UCSD-AML1 (cell line): ENCODE measurements at regions not wholly inside any gene's neighbourhood (a gene's known extent, or its start where the extent isn't known, plus 50 kb on each side); places are given as distances from the start of the nearest gene placed in this dataset.
"Not testable (repeated sequence)": the region's sequence is repeated elsewhere in the genome, so short reads cannot be mapped to it uniquely, and the experiment has no call there.

Source experiments
- DNase-seq: peaks from one replicate; lab custom pipeline; 2025; ENCODE audit not compliant: unreplicated experiment; lab: John Stamatoyannopoulos, UW

GRCh38 chr13:76307142-76307541 lies 579.1 kb downstream of the KCTD12 start:
- DNase-seq: no peak

GRCh38 chr13:76300688-76301087 lies 585.5 kb downstream of the KCTD12 start:
- no peak for DNase-seq

- no peak for DNase-seq
These were observed 588.9 kb downstream of the KCTD12 start for GRCh38 chr13:76297331-76297730.

- DNase-seq: no peak
These were observed 589.5 kb downstream of the KCTD12 start for GRCh38 chr13:76296751-76297150.

- DNase-seq: not testable (repeated sequence)
These were observed 591.2 kb downstream of the KCTD12 start for GRCh38 chr13:76295020-76295419.

GRCh38 chr13:76293751-76294150 lies 592.5 kb downstream of the KCTD12 start:
- DNase-seq: no peak

- no peak for DNase-seq
These were observed 592.9 kb downstream of the KCTD12 start for GRCh38 chr13:76293346-76293745.

GRCh38 chr13:76292726-76293125 lies 593.5 kb downstream of the KCTD12 start:
- DNase-seq: no peak

- no peak for DNase-seq
These were observed 594.2 kb downstream of the KCTD12 start for GRCh38 chr13:76292031-76292430.

GRCh38 chr13:76289558-76289957 lies 596.6 kb downstream of the KCTD12 start:
- no peak for DNase-seq

GRCh38 chr13:76286178-76286577 lies 600.0 kb downstream of the KCTD12 start:
- DNase-seq: no peak

GRCh38 chr13:76285463-76285862 lies 600.7 kb downstream of the KCTD12 start:
- DNase-seq: no peak

- DNase-seq: not testable (repeated sequence)
These were observed 606.4 kb downstream of the KCTD12 start for GRCh38 chr13:76279766-76280165.

GRCh38 chr13:76271728-76272232 lies 614.4 kb downstream of the KCTD12 start:
- DNase-seq: peak; percentile 14

- not testable (repeated sequence) for DNase-seq
These were observed 617.9 kb downstream of the KCTD12 start for GRCh38 chr13:76268307-76268706.

- DNase-seq: no peak
These were observed 619.0 kb downstream of the KCTD12 start for GRCh38 chr13:76267216-76267615.

GRCh38 chr13:76266561-76266960 lies 619.6 kb downstream of the KCTD12 start:
- DNase-seq: no peak

GRCh38 chr13:76250211-76250610 lies 614.1 kb downstream of the LMO7 start:
- no peak for DNase-seq

GRCh38 chr13:76245920-76246319 lies 609.8 kb downstream of the LMO7 start:
- no peak for DNase-seq

- no peak for DNase-seq
These were observed 609.1 kb downstream of the LMO7 start for GRCh38 chr13:76245211-76245610.

GRCh38 chr13:76243120-76243519 lies 607.0 kb downstream of the LMO7 start:
- not testable (repeated sequence) for DNase-seq

GRCh38 chr13:76239031-76239680 lies 603.0 kb downstream of the LMO7 start:
- DNase-seq: no peak

- no peak for DNase-seq
These were observed 595.5 kb downstream of the LMO7 start for GRCh38 chr13:76231522-76232167.
